Astrocyte of the spinal cord (primary cell): ENCODE measurements at regions not wholly inside any gene's neighbourhood (a gene's known extent, or its start where the extent isn't known, plus 50 kb on each side); places are given as distances from the start of the nearest gene placed in this dataset.

Experiments
- DNase-seq: peaks from one replicate; pipeline ENCODE4 v3.0.0; 2011; ENCODE audit warnings: low read depth, low spot score
- H3K4me3 ChIP-seq: 2 replicates; pipeline ENCODE4 v1.5.1; 2011; ENCODE audit warnings: low read depth, mild to moderate bottlenecking, low read length, moderate library complexity
- CTCF ChIP-seq: IDR thresholded peaks from 2 replicates; pipeline ENCODE4 v1.5.1; 2012; ENCODE audit warnings: low read depth, mild to moderate bottlenecking, low read length, inconsistent platforms
- in situ Hi-C: cut with HindIII; loops from 2 replicates; pipeline ENCODE4 v1.10.0; 2017; ENCODE audit warnings: low sequenced_read_pairs

GRCh38 chr4:124530464-124531077 lies 182.0 kb downstream of the ANKRD50 start:
- in situ Hi-C loops: no loop called here
- DNase-seq: no peak
- TF ChIP-seq CTCF: no peak
- H3K4me3 ChIP-seq: no peak overlapping the region

GRCh38 chr4:124534131-124534530 lies 178.4 kb downstream of the ANKRD50 start:
- DNase-seq: no peak
- TF ChIP-seq CTCF: no peak
- in situ Hi-C loops: no loop called here

GRCh38 chr4:124535003-124535402 lies 177.5 kb downstream of the ANKRD50 start:
- TF ChIP-seq CTCF: no peak
- DNase-seq: no peak
- in situ Hi-C loops: no loop called here
- no peak overlapping the region for H3K4me3 ChIP-seq

More at GRCh38 chr4:124534131-124534530, 178.4 kb downstream of the ANKRD50 start:
- H3K4me3 ChIP-seq: no peak overlapping the region

GRCh38 chr4:124536946-124537345 lies 175.6 kb downstream of the ANKRD50 start:
- in situ Hi-C loops: no loop called here
- no peak for TF ChIP-seq CTCF
- no peak overlapping the region for H3K4me3 ChIP-seq
- DNase-seq: no peak

GRCh38 chr4:124537971-124538370 lies 174.6 kb downstream of the ANKRD50 start:
- in situ Hi-C loops: no loop called here
- no peak for DNase-seq
- no peak for TF ChIP-seq CTCF
- no peak overlapping the region for H3K4me3 ChIP-seq

- in situ Hi-C loops: no loop called here
- TF ChIP-seq CTCF: no peak
- no peak for DNase-seq
- no peak overlapping the region for H3K4me3 ChIP-seq
Measured at GRCh38 chr4:124540014-124540413, 172.5 kb downstream of the ANKRD50 start.
